ENCODE measurements at regions not wholly inside any gene's neighbourhood (a gene's known extent, or its start where the extent isn't known, plus 50 kb on each side); places are given as distances from the start of the nearest gene placed in this dataset.

- Histone ChIP-seq H3K4me2 (no peak overlapping the region), H2AFZ (no peak overlapping the region), H3K79me2 (replicated peaks; ENCODE audit: insufficient read depth) (no peaks in the 10 kb centered on the region), H3K9me2 (ENCODE audit: insufficient read depth) (0 out of 2 replicates have a peak, but pooled peaks cover 3% of the 10 kb centered on the region), H3K4me3 (no peak overlapping the region), H3K4me1 (ENCODE audit: insufficient read depth) (no peaks in the 10 kb centered on the region), H3K27me3 (ENCODE audit: insufficient read depth) (no peaks in the 10 kb centered on the region), H3K27ac (ENCODE audit: low read depth) (no peak overlapping the region), H3K36me3 (ENCODE audit: insufficient read depth) (no peaks in the 10 kb centered on the region), H4K20me1 (replicated peaks; ENCODE audit: insufficient read depth) (no peaks in the 10 kb centered on the region), H3F3A (replicated peaks; ENCODE audit: low read depth) (no peaks in the 10 kb centered on the region)
- H3K36me3 Mint-ChIP-seq (ENCODE audit: low read depth) = no peaks in the 10 kb centered on the region
- DNase-seq (ENCODE audit: low spot score) = no peak
- no peak overlapping the region for H3K4me3 Mint-ChIP-seq
- H3K9me3 Mint-ChIP-seq = no peaks in the 10 kb centered on the region; the same call in 1 of the 3 replicates
- no peak overlapping the region for H3K27ac Mint-ChIP-seq
- ATAC-seq = no peak
- H3K27me3 Mint-ChIP-seq (ENCODE audit: insufficient read depth, low read depth, poor library complexity) = peaks cover 5% of the 10 kb centered on the region
- H3K4me1 Mint-ChIP-seq = no peaks in the 10 kb centered on the region
- no peak for TF ChIP-seq NANOG (IDR thresholded peaks at IDR 0.05; ENCODE audit: borderline replicate concordance)
- no peak for TF ChIP-seq CREB1 (CRISPR knock-in tag; IDR thresholded peaks at IDR 0.05; ENCODE audit: low read depth)
- TF ChIP-seq JUNB (IDR thresholded peaks at IDR 0.05; ENCODE audit: unreplicated experiment) = no peak
- no peak for TF ChIP-seq ZNF331 (CRISPR knock-in tag; IDR thresholded peaks at IDR 0.05; ENCODE audit: low read depth)
- no peak for TF ChIP-seq ZNF114 (CRISPR knock-in tag; IDR thresholded peaks at IDR 0.05)
- TF ChIP-seq EZH2 (IDR thresholded peaks at IDR 0.05; ENCODE audit: low read depth, unreplicated experiment) = no peak
- no peak for TF ChIP-seq ETS1 (IDR thresholded peaks at IDR 0.05)
- TF ChIP-seq STAT1 (IDR thresholded peaks at IDR 0.05; ENCODE audit: unreplicated experiment) = no peak
Observed at GRCh38 chr5:17690473-17690872, 56.2 kb downstream of the TAF11L14 start.

- no peak overlapping the region for H3K27ac Mint-ChIP-seq
- H3K4me3 ChIP-seq = no peak overlapping the region
- H3K27me3 Mint-ChIP-seq (ENCODE audit: insufficient read depth, low read depth, poor library complexity) = peaks cover 5% of the 10 kb centered on the region
- no peak overlapping the region for H3K4me2 ChIP-seq
- H3K79me2 ChIP-seq (replicated peaks; ENCODE audit: insufficient read depth) = no peaks in the 10 kb centered on the region
- 0 out of 2 replicates have a peak, but pooled peaks cover 3% of the 10 kb centered on the region for H3K9me2 ChIP-seq (ENCODE audit: insufficient read depth)
- no peaks in the 10 kb centered on the region for H4K20me1 ChIP-seq (replicated peaks; ENCODE audit: insufficient read depth)
- H3K4me1 ChIP-seq (ENCODE audit: insufficient read depth) = no peaks in the 10 kb centered on the region
- no peak overlapping the region for H2AFZ ChIP-seq
- no peak overlapping the region for H3K27ac ChIP-seq (ENCODE audit: low read depth)
- H3K36me3 ChIP-seq (ENCODE audit: insufficient read depth) = no peaks in the 10 kb centered on the region
- H3K36me3 Mint-ChIP-seq (ENCODE audit: low read depth) = no peaks in the 10 kb centered on the region
- no peak for ATAC-seq
- H3K9me3 Mint-ChIP-seq = no peaks in the 10 kb centered on the region; the same call in 1 of the 3 replicates
- no peak for DNase-seq (ENCODE audit: low spot score)
- H3K27me3 ChIP-seq (ENCODE audit: insufficient read depth) = no peaks in the 10 kb centered on the region
- no peak overlapping the region for H3K4me3 Mint-ChIP-seq
- H3F3A ChIP-seq (replicated peaks; ENCODE audit: low read depth) = no peaks in the 10 kb centered on the region
- H3K4me1 Mint-ChIP-seq = no peaks in the 10 kb centered on the region
- TF ChIP-seq REST (IDR thresholded peaks at IDR 0.05; ENCODE audit: unreplicated experiment) (no peak), CTCF (conservative IDR thresholded peaks at IDR 0.05; ENCODE audit: low read depth in 2 of 2) (no peak), EZH2 (IDR thresholded peaks at IDR 0.05; ENCODE audit: low read depth, unreplicated experiment) (no peak), NANOG (IDR thresholded peaks at IDR 0.05; ENCODE audit: borderline replicate concordance) (no peak), CREB1 (CRISPR knock-in tag; IDR thresholded peaks at IDR 0.05; ENCODE audit: low read depth) (no peak), JUNB (IDR thresholded peaks at IDR 0.05; ENCODE audit: unreplicated experiment) (no peak), ZNF331 (CRISPR knock-in tag; IDR thresholded peaks at IDR 0.05; ENCODE audit: low read depth) (no peak), STAT1 (IDR thresholded peaks at IDR 0.05; ENCODE audit: unreplicated experiment) (no peak), EZH2phosphoT487 (IDR thresholded peaks at IDR 0.05; ENCODE audit: unreplicated experiment) (no peak)
Observed at GRCh38 chr5:17691762-17692161, 57.5 kb downstream of the TAF11L14 start.
